ENCODE measurements at regions not wholly inside any gene's neighbourhood (a gene's known extent, or its start where the extent isn't known, plus 50 kb on each side); places are given as distances from the start of the nearest gene placed in this dataset.

DNA sequence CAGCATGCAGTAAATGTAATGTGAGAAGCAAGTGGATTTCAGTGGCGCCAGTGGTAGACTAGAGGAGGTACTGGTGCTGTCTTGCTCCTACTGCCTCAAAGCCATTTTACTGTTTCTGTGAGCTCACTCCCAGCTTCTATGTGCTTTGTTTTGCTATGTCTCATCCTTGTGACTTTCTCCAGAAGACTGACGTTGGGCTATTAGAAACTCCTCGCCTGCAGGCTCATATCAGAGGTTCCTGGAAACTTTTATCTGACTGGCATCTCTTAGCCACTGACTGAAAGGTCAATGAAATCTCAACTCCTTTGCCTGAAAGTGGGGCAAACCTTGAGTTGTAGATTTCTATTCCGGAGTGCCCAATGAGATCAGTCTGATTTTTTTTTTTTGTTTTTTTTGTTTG lies 66.4 kb upstream of the SORCS1 start:
- Histone ChIP-seq H3K27ac (ENCODE audit: extremely low read depth, low read depth, low read length) (no peak overlapping the region), H3K4me3 (ENCODE audit: low read depth, low read length) (no peak overlapping the region), H3K36me3 (ENCODE audit: control insufficient read depth in 2 of 2, insufficient read depth in 1 of 2, low read length in 2 of 2) (no peaks in the 10 kb centered on the region), H3K9me3 (ENCODE audit: control insufficient read depth, insufficient read depth, low read depth, low read length) (no peaks in the 10 kb centered on the region), H3K4me1 (ENCODE audit: control insufficient read depth, insufficient read depth, low read length) (no peaks in the 10 kb centered on the region)
- CTCF ChIA-PET, result no interaction called here
- TF ChIP-seq HOXA7 (CRISPR knock-in tag; IDR thresholded peaks at IDR 0.05; ENCODE audit: borderline replicate concordance), result no peak
- TF ChIP-seq TRIM28 (IDR thresholded peaks at IDR 0.05; ENCODE audit: borderline replicate concordance, low read length), result peak; percentile 93; the same call in 1 of the 2 replicates
- no peak for TF ChIP-seq ZNF138 (tag by site-specific recombination; IDR thresholded peaks at IDR 0.05; ENCODE audit: borderline replicate concordance)
- POLR2A ChIA-PET, result no interaction called here

DNA sequence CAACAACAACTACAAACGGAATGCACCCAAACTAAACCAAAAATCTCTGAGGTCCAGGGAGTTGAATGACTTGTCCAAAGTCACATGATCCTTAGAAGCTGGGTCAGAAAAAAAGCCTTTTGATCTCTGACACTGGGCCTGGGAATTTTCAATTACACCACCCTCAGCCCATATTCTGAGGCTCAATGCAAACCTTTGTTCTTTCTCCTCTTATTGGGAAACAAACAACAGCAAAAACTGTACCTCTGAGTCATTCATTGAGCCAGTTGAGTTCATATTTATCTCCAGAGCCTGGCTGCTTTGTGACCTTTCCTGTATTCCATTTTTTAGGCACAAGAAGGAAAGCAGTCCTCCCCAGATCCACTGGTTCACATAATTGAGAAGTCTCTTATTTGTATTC lies 51.2 kb upstream of the SORCS1 start:
- no peak for TF ChIP-seq YY1 (tag by site-specific recombination; IDR thresholded peaks at IDR 0.05)
- TF ChIP-seq KLF8 (tag by site-specific recombination; IDR thresholded peaks at IDR 0.05), result no peak
- no peak for TF ChIP-seq ZNF155 (tag by site-specific recombination; IDR thresholded peaks at IDR 0.05)
- ChIA-PET POLR2A (no interaction called here), CTCF (no interaction called here)
- Histone ChIP-seq H3K9me3 (ENCODE audit: control insufficient read depth, insufficient read depth, low read depth, low read length) (no peaks in the 10 kb centered on the region), H3K4me3 (ENCODE audit: low read depth, low read length) (no peak overlapping the region), H3K27ac (ENCODE audit: extremely low read depth, low read depth, low read length) (no peak overlapping the region), H3K4me1 (ENCODE audit: control insufficient read depth, insufficient read depth, low read length) (no peaks in the 10 kb centered on the region), H3K36me3 (ENCODE audit: control insufficient read depth in 2 of 2, insufficient read depth in 1 of 2, low read length in 2 of 2) (no peaks in the 10 kb centered on the region)
